ENCODE measurements at regions not wholly inside any gene's neighbourhood (a gene's known extent, or its start where the extent isn't known, plus 50 kb on each side); places are given as distances from the start of the nearest gene placed in this dataset.

- no peak for DNase-seq
These were observed 87.8 kb downstream of the PMP22 start for GRCh38 chr17:15177343-15177742.

DNA sequence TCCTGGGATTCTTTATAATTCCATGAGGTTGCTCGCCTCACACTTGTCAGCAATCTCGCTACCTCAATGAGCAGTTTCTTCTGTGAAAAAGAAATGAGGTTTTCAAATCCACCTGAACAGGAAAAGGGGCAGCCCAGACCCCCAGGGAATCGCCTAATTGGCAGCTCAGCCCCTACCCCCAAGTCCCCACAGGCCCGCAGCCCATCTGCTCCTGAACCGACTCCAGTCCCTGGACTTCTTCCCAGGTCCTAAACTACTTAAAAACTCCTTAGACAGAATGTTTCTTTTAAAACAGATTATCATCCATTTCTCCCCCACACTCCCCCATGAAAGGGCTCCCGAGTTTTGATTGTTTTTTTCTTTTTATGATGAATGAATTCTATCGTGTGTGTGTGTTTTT lies 89.8 kb downstream of the PMP22 start:
- DNase-seq, result no peak

- DNase-seq, result peak; percentile 4
These were observed 93.7 kb downstream of the PMP22 start for GRCh38 chr17:15171167-15172047.

- DNase-seq, result no peak
These were observed 95.5 kb downstream of the PMP22 start for GRCh38 chr17:15169676-15170075.

- DNase-seq, result no peak
These were observed 96.7 kb downstream of the PMP22 start for GRCh38 chr17:15168379-15168778.

GRCh38 chr17:15161395-15161794 lies 103.7 kb downstream of the PMP22 start:
- DNase-seq, result no peak

GRCh38 chr17:15157051-15157450 lies 108.1 kb downstream of the PMP22 start:
- DNase-seq, result no peak

DNA sequence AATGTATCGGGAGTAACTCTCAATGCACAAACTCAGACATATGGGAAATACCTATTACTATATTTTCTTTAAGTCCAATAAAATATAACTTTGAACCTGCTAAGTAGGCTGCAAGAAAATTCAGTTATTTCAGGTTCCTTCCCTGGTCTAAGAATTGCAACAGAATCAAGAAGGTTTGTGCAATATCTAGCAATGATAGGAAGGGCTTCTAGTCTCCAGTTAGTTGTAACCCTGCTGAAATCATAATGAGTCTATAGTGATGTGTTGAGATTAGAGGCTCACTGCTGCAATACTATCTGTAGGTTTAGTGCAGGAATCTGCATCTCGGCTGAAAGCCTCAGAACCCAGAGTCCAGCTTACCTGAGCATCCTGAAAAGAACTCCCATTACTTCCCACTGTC lies 110.5 kb downstream of the PMP22 start:
- DNase-seq, result no peak

- DNase-seq, result no peak
These were observed 119.5 kb downstream of the PMP22 start for GRCh38 chr17:15145621-15146020.

- DNase-seq, result no peak
These were observed 121.6 kb downstream of the PMP22 start for GRCh38 chr17:15143524-15143923.

GRCh38 chr17:15134363-15134762 lies 130.8 kb downstream of the PMP22 start:
- no peak for DNase-seq

GRCh38 chr17:15133826-15134225 lies 131.3 kb downstream of the PMP22 start:
- no peak for DNase-seq

DNA sequence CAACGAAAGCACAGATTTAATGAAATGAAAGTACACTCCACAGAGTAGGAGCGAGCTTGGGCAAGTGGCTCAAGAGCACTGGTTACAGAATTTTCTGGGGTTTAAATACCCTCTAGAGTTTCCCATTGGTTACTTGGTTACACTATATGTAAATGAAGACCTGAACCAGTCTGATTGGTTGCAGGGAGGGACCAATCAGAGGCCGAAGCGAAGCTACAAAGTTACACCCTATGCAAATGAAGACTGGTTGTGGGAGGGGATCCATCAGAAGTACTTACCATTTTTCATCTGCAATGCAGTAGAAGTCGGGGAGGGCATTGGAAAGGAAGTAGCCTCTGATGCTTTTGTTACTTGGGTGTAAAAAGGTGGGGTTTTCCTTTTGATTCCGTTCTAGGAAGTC lies 132.0 kb downstream of the PMP22 start:
- DNase-seq, result no peak

DNA sequence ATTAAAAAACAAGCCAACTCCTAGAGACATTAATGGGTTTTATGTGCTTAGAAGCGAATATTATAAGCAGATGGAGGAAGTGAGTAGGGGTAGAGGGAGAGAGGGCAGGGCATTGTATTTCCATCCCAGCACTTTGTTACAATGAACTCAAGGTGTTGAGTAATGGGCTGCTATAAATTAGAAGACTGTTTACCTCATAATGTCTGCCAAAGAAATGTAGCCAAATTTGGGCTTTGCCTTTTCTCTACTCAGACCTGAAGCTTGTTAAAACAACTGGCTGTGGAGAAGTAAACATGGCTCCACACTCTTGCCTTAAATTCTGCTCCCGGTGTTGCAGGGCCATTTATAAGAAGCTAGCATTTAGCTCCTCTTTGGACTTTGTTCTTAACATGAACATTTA lies 134.7 kb downstream of the PMP22 start:
- no peak for DNase-seq

DNA sequence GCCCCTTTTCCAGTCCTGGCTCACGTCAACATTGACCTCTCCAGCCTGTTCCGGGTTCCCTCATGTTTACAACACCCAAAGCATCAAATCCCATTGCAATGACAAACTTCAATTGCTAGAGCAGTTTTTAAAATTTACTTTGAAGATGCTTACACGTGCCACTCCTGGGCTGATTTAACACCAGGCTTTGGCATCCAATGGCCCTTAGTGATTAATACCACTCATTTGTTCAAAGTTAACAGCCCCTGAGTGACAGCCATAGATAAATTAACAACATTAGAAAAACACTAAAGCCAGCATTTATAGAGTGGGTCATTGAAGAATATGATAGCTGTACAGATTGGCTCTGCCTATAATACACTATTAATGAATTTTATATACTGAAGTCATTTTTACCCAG lies 135.1 kb downstream of the PMP22 start:
- no peak for DNase-seq

DNA sequence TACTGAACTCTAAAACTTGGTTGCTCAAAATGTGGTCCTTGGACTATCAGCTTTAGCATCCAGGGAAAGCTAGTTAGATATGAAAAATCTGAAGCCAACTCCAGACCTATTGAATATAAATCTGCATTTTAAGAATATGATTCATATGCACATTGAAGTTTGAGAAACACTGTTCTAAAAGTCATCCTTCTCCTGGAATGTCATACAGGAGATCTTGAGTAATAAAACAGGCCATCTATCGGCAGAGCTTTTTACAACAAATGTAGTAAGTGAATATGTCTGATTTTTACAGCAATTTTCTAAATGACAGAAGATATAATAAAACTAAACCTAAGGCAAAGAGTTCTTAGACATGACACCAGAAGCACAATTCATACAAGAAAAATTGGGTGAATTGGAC lies 140.4 kb downstream of the PMP22 start:
- DNase-seq, result no peak

GRCh38 chr17:15124264-15124595 lies 140.9 kb downstream of the PMP22 start:
- no peak for DNase-seq

- DNase-seq, result no peak
These were observed 141.4 kb downstream of the PMP22 start for GRCh38 chr17:15123593-15124263.

DNA sequence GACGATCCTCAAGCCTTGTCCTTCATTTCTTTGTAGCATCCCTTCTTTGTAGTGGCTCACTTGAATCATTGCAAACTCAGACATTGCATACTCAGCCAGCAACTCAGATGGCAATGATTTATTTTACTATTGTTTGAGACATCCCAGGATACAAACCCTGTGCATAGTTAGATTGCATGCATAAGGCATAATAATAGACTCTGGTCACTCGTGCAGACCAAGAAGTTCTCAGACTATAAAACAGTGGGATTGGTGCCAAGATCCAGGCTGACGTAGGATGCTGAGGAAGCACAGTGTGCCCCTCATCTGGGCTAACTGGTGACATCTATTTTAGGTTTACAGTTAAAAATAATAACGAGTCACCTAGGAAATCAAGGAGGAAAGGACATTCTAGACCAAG lies 142.3 kb downstream of the PMP22 start:
- no peak for DNase-seq

DNA sequence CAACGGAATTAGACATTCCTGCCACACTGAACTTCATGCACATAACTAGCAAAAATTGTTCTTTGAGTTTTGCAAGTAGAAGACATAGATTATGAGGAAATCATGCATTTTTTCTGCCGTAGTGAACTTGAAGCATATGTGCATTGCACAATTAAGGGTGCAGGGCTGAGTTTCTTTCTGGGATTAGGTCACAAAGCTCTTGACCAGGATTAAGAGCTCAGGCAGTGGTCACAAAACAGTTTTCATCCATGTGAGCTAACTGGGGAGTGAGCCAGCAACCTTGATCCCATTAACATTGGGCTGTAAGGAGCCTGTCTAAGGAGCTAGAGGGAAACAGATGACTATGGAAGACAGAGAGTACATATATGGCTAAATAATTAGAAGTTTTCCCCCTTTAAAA lies 143.7 kb downstream of the PMP22 start:
- DNase-seq, result no peak

- no peak for DNase-seq
These were observed 145.2 kb downstream of the PMP22 start for GRCh38 chr17:15119968-15120367.

DNA sequence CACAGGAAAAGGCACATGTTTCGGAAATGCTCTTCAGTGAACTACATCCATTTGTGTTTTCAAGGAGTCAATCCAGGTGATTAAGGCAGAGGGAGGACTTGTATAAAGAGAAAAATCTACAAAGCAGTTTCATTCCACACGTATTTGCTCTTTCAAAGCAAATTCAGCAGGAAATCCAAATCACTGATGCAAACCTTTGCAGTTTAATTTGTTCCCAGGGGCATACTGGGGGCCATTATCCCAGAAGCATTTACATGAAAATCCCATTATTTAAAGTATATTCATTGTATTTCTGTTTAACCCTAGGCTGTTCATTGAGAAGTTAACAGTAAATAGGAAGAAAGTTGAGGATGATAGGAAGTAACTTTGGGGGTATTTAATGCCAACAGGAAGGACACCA lies 147.9 kb downstream of the PMP22 start:
- no peak for DNase-seq

GRCh38 chr17:15112846-15113617 lies 152.1 kb downstream of the PMP22 start:
- DNase-seq, result no peak

GRCh38 chr17:15109608-15110007 lies 155.5 kb downstream of the PMP22 start:
- DNase-seq, result no peak
